ENCODE measurements at regions not wholly inside any gene's neighbourhood (a gene's known extent, or its start where the extent isn't known, plus 50 kb on each side); places are given as distances from the start of the nearest gene placed in this dataset.

DNA sequence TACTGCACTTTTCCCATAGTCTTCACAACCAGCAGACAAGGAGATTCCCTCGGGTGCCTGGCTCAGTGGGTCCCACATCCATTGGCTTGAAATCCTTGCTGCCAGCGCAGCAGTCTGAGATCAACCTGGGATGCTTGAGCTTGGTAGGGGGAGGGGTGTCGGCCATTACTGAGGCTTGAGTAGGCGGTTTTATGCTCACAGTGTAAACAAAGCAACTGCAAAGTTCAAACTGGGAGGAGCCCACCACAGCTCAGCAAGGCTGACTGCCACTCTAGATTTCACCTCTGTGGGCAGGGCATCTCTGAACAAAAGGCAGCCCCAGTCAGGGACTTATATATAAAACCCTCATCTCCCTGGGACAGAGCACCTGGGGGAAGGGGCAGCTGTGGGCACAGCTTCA, 512.3 kb upstream of the MPDZ start:
- no peak for FAIRE-seq
- 0% methylated on average over 4 of the region's 4 CpGs for WGBS (ENCODE audit: insufficient coverage, insufficient replicate concordance, low lambda C conversion rate, missing lambda C conversion rate)
- TF ChIP-seq MYC (IDR thresholded peaks at IDR 0.05; ENCODE audit: insufficient read depth, insufficient read length, insufficient replicate concordance, low read length, severe bottlenecking) (no peak), SMC3 (IDR thresholded peaks at IDR 0.05; ENCODE audit: borderline replicate concordance, low read length) (no peak)
- TF ChIP-seq, protein P1, sequence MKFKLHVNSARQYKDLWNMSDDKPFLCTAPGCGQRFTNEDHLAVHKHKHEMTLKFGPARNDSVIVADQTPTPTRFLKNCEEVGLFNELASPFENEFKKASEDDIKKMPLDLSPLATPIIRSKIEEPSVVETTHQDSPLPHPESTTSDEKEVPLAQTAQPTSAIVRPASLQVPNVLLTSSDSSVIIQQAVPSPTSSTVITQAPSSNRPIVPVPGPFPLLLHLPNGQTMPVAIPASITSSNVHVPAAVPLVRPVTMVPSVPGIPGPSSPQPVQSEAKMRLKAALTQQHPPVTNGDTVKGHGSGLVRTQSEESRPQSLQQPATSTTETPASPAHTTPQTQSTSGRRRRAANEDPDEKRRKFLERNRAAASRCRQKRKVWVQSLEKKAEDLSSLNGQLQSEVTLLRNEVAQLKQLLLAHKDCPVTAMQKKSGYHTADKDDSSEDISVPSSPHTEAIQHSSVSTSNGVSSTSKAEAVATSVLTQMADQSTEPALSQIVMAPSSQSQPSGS (IDR thresholded peaks at IDR 0.05; ENCODE audit: low read length), result no peak

DNA sequence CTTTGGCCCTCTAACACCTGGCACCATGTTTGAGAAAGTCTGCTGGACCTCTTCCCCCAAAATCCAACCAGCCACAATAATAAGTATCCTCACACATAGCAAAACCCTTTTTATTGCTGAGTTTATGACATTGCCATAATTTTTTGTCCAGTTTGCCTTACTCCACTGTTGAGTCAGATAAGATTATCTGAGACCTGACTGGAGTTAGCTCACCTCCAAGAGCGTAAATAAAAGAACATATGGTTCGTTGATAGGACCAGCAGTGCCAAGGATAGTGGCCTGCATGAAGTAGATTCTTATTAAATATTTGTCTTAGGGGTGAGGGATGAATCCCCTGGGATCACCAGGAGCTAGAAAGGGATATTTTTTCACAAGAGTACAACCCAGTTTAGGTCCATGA, 510.6 kb upstream of the MPDZ start:
- no peak for FAIRE-seq
- no peaks in the 10 kb centered on the region for H3K27me3 ChIP-seq (replicated peaks in 1 of 2; ENCODE audit: control insufficient read depth in 2 of 2, insufficient read depth in 2 of 2, low read length in 1 of 2)
- RAD21 ChIA-PET (ENCODE audit: unreplicated experiment), result no interaction called here
- no TSS peak for BruUV-seq (replicated peaks)
- POLR2A ChIA-PET, result no interaction called here
- H3K9me3 ChIP-seq (replicated peaks; ENCODE audit: control insufficient read depth, insufficient read depth, low read length), result no peaks in the 10 kb centered on the region
- SMC1A ChIA-PET (ENCODE audit: uncharacterized antibody, unreplicated experiment), result no interaction called here
- no peaks in the 10 kb centered on the region for H3K36me3 ChIP-seq (ENCODE audit: control insufficient read depth in 2 of 2, insufficient read depth in 2 of 2, low read length in 1 of 2)
- no peak overlapping the region for H3K4me2 ChIP-seq (ENCODE audit: control insufficient read depth, insufficient read depth)
- no peaks in the 10 kb centered on the region for H3K79me2 ChIP-seq (ENCODE audit: control insufficient read depth, insufficient read depth, low read length)
- no peaks in the 10 kb centered on the region for H3K4me1 ChIP-seq (ENCODE audit: control insufficient read depth, insufficient read depth, low read length)
- no peak overlapping the region for H3K9ac ChIP-seq (ENCODE audit: control insufficient read depth, insufficient read depth, low read length)
- H4K20me1 ChIP-seq (ENCODE audit: control insufficient read depth, insufficient read depth), result no peaks in the 10 kb centered on the region
- ATAC-seq, result no peak
- CTCF ChIA-PET, result no interaction called here
- H3K4me3 ChIP-seq, result no peak overlapping the region
- no peak overlapping the region for H3K27ac ChIP-seq (ENCODE audit: control insufficient read depth, insufficient read depth)
- no peak for DNase-seq (ENCODE audit: low read depth, low spot score)
- WGBS (ENCODE audit: insufficient coverage, insufficient replicate concordance, low lambda C conversion rate, missing lambda C conversion rate), result 0% methylated on average over 2 of the region's 2 CpGs
- intact Hi-C loops (cut with micrococcal nuclease; ENCODE audit: unreplicated experiment), result no loop called here
- H2AFZ ChIP-seq (ENCODE audit: control insufficient read depth, low read depth, low read length), result no peak overlapping the region
- in situ Hi-C loops (cut with MboI), result no loop called here
- TF ChIP-seq, protein P2, sequence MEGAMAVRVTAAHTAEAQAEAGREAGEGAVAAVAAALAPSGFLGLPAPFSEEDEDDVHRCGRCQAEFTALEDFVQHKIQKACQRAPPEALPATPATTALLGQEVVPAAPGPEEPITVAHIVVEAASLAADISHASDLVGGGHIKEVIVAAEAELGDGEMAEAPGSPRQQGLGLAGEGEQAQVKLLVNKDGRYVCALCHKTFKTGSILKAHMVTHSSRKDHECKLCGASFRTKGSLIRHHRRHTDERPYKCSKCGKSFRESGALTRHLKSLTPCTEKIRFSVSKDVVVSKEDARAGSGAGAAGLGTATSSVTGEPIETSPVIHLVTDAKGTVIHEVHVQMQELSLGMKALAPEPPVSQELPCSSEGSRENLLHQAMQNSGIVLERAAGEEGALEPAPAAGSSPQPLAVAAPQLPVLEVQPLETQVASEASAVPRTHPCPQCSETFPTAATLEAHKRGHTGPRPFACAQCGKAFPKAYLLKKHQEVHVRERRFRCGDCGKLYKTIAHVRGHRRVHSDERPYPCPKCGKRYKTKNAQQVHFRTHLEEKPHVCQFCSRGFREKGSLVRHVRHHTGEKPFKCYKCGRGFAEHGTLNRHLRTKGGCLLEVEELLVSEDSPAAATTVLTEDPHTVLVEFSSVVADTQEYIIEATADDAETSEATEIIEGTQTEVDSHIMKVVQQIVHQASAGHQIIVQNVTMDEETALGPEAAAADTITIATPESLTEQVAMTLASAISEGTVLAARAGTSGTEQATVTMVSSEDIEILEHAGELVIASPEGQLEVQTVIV (IDR thresholded peaks at IDR 0.05; ENCODE audit: borderline replicate concordance, partially characterized antibody), result no peak
- TF ChIP-seq, protein P3, sequence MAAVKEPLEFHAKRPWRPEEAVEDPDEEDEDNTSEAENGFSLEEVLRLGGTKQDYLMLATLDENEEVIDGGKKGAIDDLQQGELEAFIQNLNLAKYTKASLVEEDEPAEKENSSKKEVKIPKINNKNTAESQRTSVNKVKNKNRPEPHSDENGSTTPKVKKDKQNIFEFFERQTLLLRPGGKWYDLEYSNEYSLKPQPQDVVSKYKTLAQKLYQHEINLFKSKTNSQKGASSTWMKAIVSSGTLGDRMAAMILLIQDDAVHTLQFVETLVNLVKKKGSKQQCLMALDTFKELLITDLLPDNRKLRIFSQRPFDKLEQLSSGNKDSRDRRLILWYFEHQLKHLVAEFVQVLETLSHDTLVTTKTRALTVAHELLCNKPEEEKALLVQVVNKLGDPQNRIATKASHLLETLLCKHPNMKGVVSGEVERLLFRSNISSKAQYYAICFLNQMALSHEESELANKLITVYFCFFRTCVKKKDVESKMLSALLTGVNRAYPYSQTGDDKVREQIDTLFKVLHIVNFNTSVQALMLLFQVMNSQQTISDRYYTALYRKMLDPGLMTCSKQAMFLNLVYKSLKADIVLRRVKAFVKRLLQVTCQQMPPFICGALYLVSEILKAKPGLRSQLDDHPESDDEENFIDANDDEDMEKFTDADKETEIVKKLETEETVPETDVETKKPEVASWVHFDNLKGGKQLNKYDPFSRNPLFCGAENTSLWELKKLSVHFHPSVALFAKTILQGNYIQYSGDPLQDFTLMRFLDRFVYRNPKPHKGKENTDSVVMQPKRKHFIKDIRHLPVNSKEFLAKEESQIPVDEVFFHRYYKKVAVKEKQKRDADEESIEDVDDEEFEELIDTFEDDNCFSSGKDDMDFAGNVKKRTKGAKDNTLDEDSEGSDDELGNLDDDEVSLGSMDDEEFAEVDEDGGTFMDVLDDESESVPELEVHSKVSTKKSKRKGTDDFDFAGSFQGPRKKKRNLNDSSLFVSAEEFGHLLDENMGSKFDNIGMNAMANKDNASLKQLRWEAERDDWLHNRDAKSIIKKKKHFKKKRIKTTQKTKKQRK (IDR thresholded peaks at IDR 0.05; ENCODE audit: low read depth, low read length), result no peak
- TF ChIP-seq NFYA (IDR thresholded peaks at IDR 0.05; ENCODE audit: borderline replicate concordance, low read depth, low read length) (no peak), ZNF24 (IDR thresholded peaks at IDR 0.05) (no peak), SUPT20H (IDR thresholded peaks at IDR 0.05; ENCODE audit: borderline replicate concordance, control insufficient read depth, low read depth, low read length) (no peak)

More for the DNA sequence above, 512.3 kb upstream of the MPDZ start:
- no peaks in the 10 kb centered on the region for H3K4me1 ChIP-seq (ENCODE audit: control insufficient read depth, insufficient read depth, low read length)
- no peaks in the 10 kb centered on the region for H3K27me3 ChIP-seq (replicated peaks in 1 of 2; ENCODE audit: control insufficient read depth in 2 of 2, insufficient read depth in 2 of 2, low read length in 1 of 2)
- ChIA-PET POLR2A (no interaction called here), CTCF (no interaction called here), RAD21 (ENCODE audit: unreplicated experiment) (no interaction called here), SMC1A (ENCODE audit: uncharacterized antibody, unreplicated experiment) (no interaction called here)
- in situ Hi-C loops (cut with MboI) (no loop called here), intact Hi-C loops (cut with micrococcal nuclease; ENCODE audit: unreplicated experiment) (no loop called here)
- no peak overlapping the region for H3K4me2 ChIP-seq (ENCODE audit: control insufficient read depth, insufficient read depth)
- no TSS peak for BruUV-seq (replicated peaks)
- H3K4me3 ChIP-seq, result no peak overlapping the region
- H2AFZ ChIP-seq (ENCODE audit: control insufficient read depth, low read depth, low read length), result no peak overlapping the region
- H3K27ac ChIP-seq (ENCODE audit: control insufficient read depth, insufficient read depth), result no peak overlapping the region
- DNase-seq (ENCODE audit: low read depth, low spot score) (no peak), ATAC-seq (no peak)
- H3K9ac ChIP-seq (ENCODE audit: control insufficient read depth, insufficient read depth, low read length), result no peak overlapping the region
- H4K20me1 ChIP-seq (ENCODE audit: control insufficient read depth, insufficient read depth), result no peaks in the 10 kb centered on the region
- no peaks in the 10 kb centered on the region for H3K9me3 ChIP-seq (replicated peaks; ENCODE audit: control insufficient read depth, insufficient read depth, low read length)
- no peaks in the 10 kb centered on the region for H3K79me2 ChIP-seq (ENCODE audit: control insufficient read depth, insufficient read depth, low read length)
- H3K36me3 ChIP-seq (ENCODE audit: control insufficient read depth in 2 of 2, insufficient read depth in 2 of 2, low read length in 1 of 2), result no peaks in the 10 kb centered on the region
